ENCODE measurements at regions not wholly inside any gene's neighbourhood (a gene's known extent, or its start where the extent isn't known, plus 50 kb on each side); places are given as distances from the start of the nearest gene placed in this dataset.
"Not testable (repeated sequence)": the region's sequence is repeated elsewhere in the genome, so short reads cannot be mapped to it uniquely, and the experiment has no call there.

DNA sequence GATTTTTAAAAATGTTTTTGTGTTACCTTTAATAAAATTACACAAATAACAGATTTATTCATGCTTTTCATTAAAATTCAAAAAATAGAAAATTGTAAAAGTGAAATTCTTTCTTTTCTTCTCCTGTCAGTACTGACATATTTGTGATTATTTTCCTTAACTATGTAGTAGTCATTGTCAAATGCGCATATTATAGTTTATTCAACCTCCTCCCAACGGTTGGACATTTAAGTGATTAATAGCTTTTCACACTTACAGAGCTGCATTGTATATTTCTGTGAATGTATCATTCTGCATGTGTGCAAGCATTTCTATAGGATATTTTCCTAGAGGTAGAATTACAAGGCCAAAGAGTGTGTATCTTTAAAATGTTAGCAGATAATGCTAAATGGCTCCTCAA is 259.2 kb downstream of the SH3BP4 start:
- H3K36me3 ChIP-seq (ENCODE audit: control insufficient read depth, insufficient read depth, low read length): no peaks in the 10 kb centered on the region
- H3K27me3 ChIP-seq (ENCODE audit: control insufficient read depth, insufficient read depth, low read length): peaks cover 20% of the 10 kb centered on the region
- no peak overlapping the region for H3K9ac ChIP-seq (ENCODE audit: low read length)
- no peaks in the 10 kb centered on the region for H3K4me1 ChIP-seq (ENCODE audit: control insufficient read depth, insufficient read depth, low read length)
- H3K4me3 ChIP-seq (ENCODE audit: low read length): no peak overlapping the region
- no peaks in the 10 kb centered on the region for H3K9me3 ChIP-seq (ENCODE audit: control insufficient read depth, low read length)

DNA sequence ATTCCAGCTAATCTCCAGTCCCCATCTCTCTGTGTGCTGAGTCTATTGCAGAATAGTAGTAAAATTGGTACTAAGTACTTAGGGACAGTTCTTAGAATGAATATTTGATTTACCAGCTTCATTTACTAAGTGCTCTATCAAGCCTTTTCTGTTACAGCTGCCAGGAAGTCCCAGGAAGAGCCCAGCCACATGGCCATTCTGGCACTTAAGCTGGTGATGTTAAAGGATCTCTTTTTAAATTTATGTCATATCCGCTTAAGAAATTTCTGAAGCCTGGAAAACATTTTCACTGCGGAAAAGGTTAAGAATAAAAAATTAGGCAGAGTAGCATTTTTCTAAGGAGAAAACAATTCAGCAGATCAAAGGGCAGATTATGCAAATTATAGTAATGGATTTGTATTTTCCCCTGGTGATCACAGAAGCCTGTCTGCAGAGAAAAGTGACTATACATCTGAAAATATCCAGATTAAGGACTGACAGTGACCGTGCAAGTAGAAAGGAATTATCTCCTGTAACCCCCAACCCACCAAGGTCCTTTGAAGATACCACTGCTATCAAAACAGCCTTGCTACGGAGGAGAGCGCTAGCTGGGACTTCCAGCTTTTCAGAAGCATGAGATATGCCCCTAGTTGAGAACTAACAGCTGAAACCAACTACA is 260.8 kb downstream of the SH3BP4 start:
- Histone ChIP-seq H3K9ac (ENCODE audit: low read length) (no peak overlapping the region), H3K27me3 (ENCODE audit: control insufficient read depth, insufficient read depth, low read length) (peaks cover 22% of the 10 kb centered on the region), H3K4me3 (ENCODE audit: low read length) (no peak overlapping the region), H3K36me3 (ENCODE audit: control insufficient read depth, insufficient read depth, low read length) (no peaks in the 10 kb centered on the region), H3K9me3 (ENCODE audit: control insufficient read depth, low read length) (no peaks in the 10 kb centered on the region), H3K4me1 (ENCODE audit: control insufficient read depth, insufficient read depth, low read length) (no peaks in the 10 kb centered on the region)

DNA sequence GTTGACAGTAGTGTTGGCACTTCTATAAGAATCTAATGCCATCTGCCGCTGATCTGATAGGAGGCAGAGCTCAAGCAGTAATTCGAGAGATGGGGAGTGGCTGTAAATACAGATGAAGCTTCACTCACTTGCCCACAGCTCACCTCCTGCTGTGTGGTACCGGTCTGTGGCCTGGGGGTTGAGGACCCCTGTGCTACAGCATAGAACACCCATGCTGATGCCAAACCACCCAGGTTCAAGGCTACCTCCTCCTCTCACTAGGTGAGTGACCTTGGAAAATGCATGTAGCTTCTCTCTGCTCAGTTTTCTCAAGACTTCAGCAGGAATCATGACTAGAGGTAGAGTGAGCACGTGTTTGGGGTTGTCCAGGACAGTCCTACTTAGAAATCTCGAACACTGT is 263.4 kb downstream of the SH3BP4 start:
- Histone ChIP-seq H3K27me3 (ENCODE audit: control insufficient read depth, insufficient read depth, low read length) (peaks cover 19% of the 10 kb centered on the region), H3K9ac (ENCODE audit: low read length) (no peak overlapping the region), H3K4me3 (ENCODE audit: low read length) (no peak overlapping the region), H3K9me3 (ENCODE audit: control insufficient read depth, low read length) (no peaks in the 10 kb centered on the region), H3K36me3 (ENCODE audit: control insufficient read depth, insufficient read depth, low read length) (no peaks in the 10 kb centered on the region), H3K4me1 (ENCODE audit: control insufficient read depth, insufficient read depth, low read length) (no peaks in the 10 kb centered on the region)

DNA sequence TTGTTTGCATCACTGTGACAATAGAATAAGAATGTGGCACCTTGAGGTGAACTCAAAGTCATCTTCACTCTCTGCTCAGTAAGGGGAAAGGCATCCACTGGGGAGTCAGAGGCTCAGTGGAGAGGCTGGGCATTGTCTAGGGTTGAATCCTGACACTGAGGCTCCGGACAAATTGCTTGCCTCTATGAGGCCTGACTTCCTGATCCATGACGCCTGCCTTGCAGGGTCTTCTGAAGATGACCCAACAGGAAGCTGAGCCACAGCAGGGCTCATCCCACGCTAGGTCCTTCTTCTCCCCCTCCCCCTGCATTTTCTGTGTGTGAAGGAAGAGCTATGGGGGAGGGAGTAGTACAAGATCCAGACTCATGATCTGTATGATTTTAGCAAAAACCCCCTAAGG is 265.1 kb downstream of the SH3BP4 start:
- Histone ChIP-seq H3K27me3 (ENCODE audit: control insufficient read depth, insufficient read depth, low read length) (peaks cover 19% of the 10 kb centered on the region), H3K9ac (ENCODE audit: low read length) (no peak overlapping the region), H3K36me3 (ENCODE audit: control insufficient read depth, insufficient read depth, low read length) (no peaks in the 10 kb centered on the region), H3K4me1 (ENCODE audit: control insufficient read depth, insufficient read depth, low read length) (no peaks in the 10 kb centered on the region), H3K9me3 (ENCODE audit: control insufficient read depth, low read length) (no peaks in the 10 kb centered on the region), H3K4me3 (ENCODE audit: low read length) (no peak overlapping the region)

DNA sequence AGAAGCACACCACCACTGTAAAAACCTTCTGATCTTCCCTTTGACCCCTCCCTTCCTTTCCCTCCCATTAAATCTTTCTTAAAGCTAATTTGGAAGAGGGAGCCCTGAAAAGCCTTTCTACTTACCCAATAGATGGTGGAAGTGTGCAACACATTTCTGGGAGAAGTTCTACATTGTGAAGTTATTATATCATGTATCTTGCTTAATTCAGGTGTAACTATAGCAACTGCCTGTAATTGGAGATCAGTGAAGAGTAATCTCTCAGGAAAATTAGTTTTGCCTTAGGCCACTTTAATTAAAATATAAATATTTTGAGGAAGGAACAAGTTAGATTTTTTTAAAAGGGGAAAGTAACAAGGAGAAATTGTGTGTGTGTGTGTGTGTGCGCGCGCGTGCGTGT is 266.0 kb downstream of the SH3BP4 start:
- H3K36me3 ChIP-seq (ENCODE audit: control insufficient read depth, insufficient read depth, low read length): no peaks in the 10 kb centered on the region

DNA sequence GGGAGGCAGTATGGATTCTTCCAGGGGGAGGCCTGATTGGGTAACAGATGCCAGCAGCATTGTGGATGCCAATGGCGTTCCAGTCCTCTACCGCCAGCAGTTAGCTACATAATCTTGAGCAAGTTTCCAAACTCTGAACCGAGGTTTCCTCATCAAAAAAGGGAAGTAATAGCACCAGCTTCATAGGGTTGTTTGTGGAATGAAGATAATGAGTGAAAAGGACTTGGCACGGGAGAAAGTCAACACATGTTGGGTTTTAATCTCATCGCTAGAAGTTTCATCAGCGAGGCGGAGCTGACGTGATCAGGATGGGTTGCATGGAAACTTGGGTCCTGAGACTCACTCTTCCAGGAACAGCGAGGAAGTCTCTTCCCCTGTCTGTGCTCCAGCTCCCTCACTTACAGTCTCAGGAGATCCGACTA is 266.7 kb downstream of the SH3BP4 start:
- Histone ChIP-seq H3K9me3 (ENCODE audit: control insufficient read depth, low read length) (no peaks in the 10 kb centered on the region), H3K4me3 (ENCODE audit: low read length) (no peak overlapping the region), H3K27me3 (ENCODE audit: control insufficient read depth, insufficient read depth, low read length) (peaks cover 13% of the 10 kb centered on the region), H3K4me1 (ENCODE audit: control insufficient read depth, insufficient read depth, low read length) (no peaks in the 10 kb centered on the region), H3K9ac (ENCODE audit: low read length) (no peak overlapping the region), H3K36me3 (ENCODE audit: control insufficient read depth, insufficient read depth, low read length) (no peaks in the 10 kb centered on the region)

More for the DNA sequence above, 266.0 kb downstream of the SH3BP4 start:
- Histone ChIP-seq H3K4me3 (ENCODE audit: low read length) (no peak overlapping the region), H3K27me3 (ENCODE audit: control insufficient read depth, insufficient read depth, low read length) (peaks cover 17% of the 10 kb centered on the region), H3K9ac (ENCODE audit: low read length) (no peak overlapping the region), H3K4me1 (ENCODE audit: control insufficient read depth, insufficient read depth, low read length) (no peaks in the 10 kb centered on the region), H3K9me3 (ENCODE audit: control insufficient read depth, low read length) (no peaks in the 10 kb centered on the region)

DNA sequence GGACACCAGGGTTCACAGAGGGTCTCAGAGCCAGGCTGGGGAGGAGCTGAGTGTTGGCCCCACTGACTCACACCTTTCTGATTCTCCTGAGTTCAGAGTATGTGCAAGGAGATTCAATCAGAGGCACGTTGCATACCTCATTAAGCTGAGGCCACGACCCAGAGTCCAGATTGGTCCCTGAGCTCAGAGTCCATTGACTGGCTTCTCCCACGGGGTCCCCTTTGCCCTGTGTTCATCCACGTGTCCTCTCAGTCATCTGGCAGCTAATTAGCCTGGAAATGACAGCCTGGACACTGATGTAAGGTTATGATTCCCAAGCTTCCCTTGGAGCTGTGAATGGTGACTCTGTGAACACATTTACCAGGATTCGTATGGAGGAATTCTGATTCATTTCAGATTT is 267.2 kb downstream of the SH3BP4 start:
- no peaks in the 10 kb centered on the region for H3K9me3 ChIP-seq (ENCODE audit: control insufficient read depth, low read length)
- H3K36me3 ChIP-seq (ENCODE audit: control insufficient read depth, insufficient read depth, low read length): no peaks in the 10 kb centered on the region
- no peaks in the 10 kb centered on the region for H3K4me1 ChIP-seq (ENCODE audit: control insufficient read depth, insufficient read depth, low read length)
- no peak overlapping the region for H3K9ac ChIP-seq (ENCODE audit: low read length)
- no peak overlapping the region for H3K4me3 ChIP-seq (ENCODE audit: low read length)
- H3K27me3 ChIP-seq (ENCODE audit: control insufficient read depth, insufficient read depth, low read length): peaks cover 9% of the 10 kb centered on the region

DNA sequence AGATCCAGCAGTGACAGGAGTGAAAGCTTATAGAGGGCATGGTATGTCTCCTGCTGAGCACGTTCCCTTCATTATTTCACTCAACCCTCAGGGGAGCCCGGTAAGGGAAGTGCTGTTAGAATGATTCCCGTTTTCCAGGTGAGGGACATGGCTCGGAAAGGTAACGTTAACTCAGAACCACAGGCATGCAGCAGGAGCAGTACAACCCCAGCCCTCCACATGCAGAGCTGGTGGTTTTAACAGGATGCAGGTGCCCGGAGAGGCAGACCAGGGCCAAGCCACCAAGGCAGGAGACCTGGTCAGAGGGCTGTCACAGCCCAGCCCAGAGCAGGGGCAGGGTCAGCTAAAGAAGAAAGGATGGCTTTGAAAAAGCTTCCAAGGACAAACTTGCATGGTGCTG is 268.5 kb downstream of the SH3BP4 start:
- Histone ChIP-seq H3K36me3 (ENCODE audit: control insufficient read depth, insufficient read depth, low read length) (no peaks in the 10 kb centered on the region), H3K4me1 (ENCODE audit: control insufficient read depth, insufficient read depth, low read length) (no peaks in the 10 kb centered on the region), H3K27me3 (ENCODE audit: control insufficient read depth, insufficient read depth, low read length) (peaks cover 12% of the 10 kb centered on the region), H3K4me3 (ENCODE audit: low read length) (no peak overlapping the region), H3K9ac (ENCODE audit: low read length) (no peak overlapping the region), H3K9me3 (ENCODE audit: control insufficient read depth, low read length) (no peaks in the 10 kb centered on the region)

DNA sequence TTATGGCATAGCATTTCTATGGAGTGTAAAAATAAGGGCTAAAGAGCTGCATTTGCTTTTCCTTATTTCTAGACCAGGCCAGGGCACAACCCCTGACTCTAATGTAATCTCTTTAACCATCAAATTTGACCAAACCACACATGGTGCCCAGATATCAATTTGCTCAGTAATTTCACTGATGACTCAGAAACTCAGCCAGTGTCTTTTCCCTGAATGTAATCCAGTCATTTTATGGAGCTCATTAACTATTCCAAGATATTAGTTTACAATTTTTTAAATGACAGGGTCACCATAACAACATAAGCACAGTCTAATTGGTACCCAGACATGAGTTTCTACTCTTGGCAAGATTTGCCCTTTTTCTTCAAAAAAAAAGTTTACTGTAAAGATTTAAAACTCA is 270.8 kb upstream of the AGAP1 start:
- Histone ChIP-seq H3K9ac (ENCODE audit: low read length) (no peak overlapping the region), H3K27me3 (ENCODE audit: control insufficient read depth, insufficient read depth, low read length) (peaks cover 26% of the 10 kb centered on the region), H3K4me3 (ENCODE audit: low read length) (no peak overlapping the region), H3K9me3 (ENCODE audit: control insufficient read depth, low read length) (no peaks in the 10 kb centered on the region), H3K4me1 (ENCODE audit: control insufficient read depth, insufficient read depth, low read length) (no peaks in the 10 kb centered on the region), H3K36me3 (ENCODE audit: control insufficient read depth, insufficient read depth, low read length) (no peaks in the 10 kb centered on the region)

DNA sequence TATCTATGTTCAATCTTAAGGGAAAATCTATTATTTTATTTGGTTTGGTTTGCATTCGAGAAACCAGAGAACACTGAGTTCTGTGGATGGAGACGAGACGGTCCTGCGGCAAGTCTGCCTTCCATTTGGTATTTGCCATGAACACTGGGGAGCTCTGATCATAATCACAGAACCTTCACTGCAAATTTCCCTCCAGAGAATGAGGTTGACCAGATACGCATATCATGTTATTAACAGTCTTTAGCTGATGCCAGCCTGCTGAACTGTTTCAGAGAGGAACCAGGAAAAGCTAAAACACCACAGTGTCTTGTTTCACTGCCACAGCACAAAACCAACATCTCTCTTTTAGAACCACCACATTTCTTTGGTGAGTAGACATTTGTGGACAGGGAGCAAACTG is 269.4 kb upstream of the AGAP1 start:
- Histone ChIP-seq H3K27me3 (ENCODE audit: control insufficient read depth, insufficient read depth, low read length) (peaks cover 33% of the 10 kb centered on the region), H3K9ac (ENCODE audit: low read length) (no peak overlapping the region), H3K4me1 (ENCODE audit: control insufficient read depth, insufficient read depth, low read length) (no peaks in the 10 kb centered on the region), H3K36me3 (ENCODE audit: control insufficient read depth, insufficient read depth, low read length) (no peaks in the 10 kb centered on the region), H3K9me3 (ENCODE audit: control insufficient read depth, low read length) (no peaks in the 10 kb centered on the region), H3K4me3 (ENCODE audit: low read length) (no peak overlapping the region)

DNA sequence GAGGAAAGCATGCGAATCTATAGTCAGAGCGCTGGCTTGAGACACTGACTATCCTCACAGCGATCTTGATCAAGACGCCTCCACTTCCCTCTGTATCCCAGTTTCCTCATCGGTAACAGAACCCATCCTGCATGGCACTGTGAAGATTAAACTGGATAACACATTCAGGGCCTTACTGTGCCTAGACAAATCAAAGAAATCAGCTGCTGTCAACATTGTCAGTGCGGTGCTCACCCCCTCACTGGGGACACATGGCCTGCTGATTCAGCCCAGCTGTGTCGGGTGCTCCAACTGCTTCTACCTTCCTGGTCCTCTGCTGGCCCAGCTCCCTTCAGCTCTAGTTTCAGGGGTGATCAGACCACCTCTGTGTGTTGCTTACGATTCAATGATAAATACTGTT is 268.6 kb upstream of the AGAP1 start:
- H3K9ac ChIP-seq (ENCODE audit: low read length): no peak overlapping the region
- H3K4me1 ChIP-seq (ENCODE audit: control insufficient read depth, insufficient read depth, low read length): no peaks in the 10 kb centered on the region
- no peak overlapping the region for H3K4me3 ChIP-seq (ENCODE audit: low read length)
- H3K9me3 ChIP-seq (ENCODE audit: control insufficient read depth, low read length): no peaks in the 10 kb centered on the region
- H3K27me3 ChIP-seq (ENCODE audit: control insufficient read depth, insufficient read depth, low read length): peaks cover 38% of the 10 kb centered on the region
- H3K36me3 ChIP-seq (ENCODE audit: control insufficient read depth, insufficient read depth, low read length): no peaks in the 10 kb centered on the region

DNA sequence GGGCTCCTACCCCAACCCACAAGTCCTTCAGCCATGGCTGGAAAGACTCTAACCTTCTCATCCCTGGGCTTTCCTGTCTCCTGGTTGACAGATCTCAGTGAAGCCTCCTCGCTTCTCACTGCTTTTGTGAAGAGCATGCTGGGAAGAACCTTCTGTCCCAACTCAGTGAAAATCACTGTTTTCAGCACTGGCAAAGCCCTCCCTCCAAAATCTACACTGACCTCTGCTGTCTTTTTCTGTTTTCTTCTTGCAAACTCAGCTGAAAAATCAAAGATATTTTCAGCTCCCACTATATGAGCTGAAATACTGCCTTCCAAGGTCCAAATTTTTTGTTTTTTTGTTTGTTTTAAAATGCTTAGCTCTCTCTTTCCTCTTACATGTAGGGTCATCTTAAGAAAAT is 266.3 kb upstream of the AGAP1 start:
- Histone ChIP-seq H3K9me3 (ENCODE audit: control insufficient read depth, low read length) (no peaks in the 10 kb centered on the region), H3K9ac (ENCODE audit: low read length) (no peak overlapping the region), H3K36me3 (ENCODE audit: control insufficient read depth, insufficient read depth, low read length) (no peaks in the 10 kb centered on the region), H3K4me1 (ENCODE audit: control insufficient read depth, insufficient read depth, low read length) (no peaks in the 10 kb centered on the region), H3K4me3 (ENCODE audit: low read length) (no peak overlapping the region), H3K27me3 (ENCODE audit: control insufficient read depth, insufficient read depth, low read length) (peaks cover 60% of the 10 kb centered on the region)

DNA sequence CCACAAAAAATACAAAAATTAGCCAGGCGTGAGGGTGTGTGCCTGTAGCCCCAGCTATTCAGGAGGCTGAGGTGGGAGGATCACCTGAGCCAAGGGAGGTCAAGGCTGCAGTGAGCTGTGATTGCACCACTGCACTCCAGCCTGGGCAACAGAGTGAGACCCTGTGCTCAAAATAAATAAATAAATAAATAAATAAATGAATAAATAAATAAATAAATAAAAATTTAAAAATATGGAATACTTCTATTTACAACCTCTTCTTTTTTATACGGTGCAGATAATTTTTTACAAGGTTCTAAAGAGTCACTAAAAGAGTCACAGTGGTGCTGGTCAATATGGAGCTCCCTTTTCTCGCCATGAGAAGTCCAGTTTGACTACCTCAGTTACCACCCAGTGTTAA is 265.4 kb upstream of the AGAP1 start:
- not testable (repeated sequence) for H3K4me1 ChIP-seq (ENCODE audit: control insufficient read depth, insufficient read depth, low read length); H3K9ac ChIP-seq (ENCODE audit: low read length); H3K9me3 ChIP-seq (ENCODE audit: control insufficient read depth, low read length); H3K4me3 ChIP-seq (ENCODE audit: low read length); H3K36me3 ChIP-seq (ENCODE audit: control insufficient read depth, insufficient read depth, low read length)
- peaks cover 61% of the 10 kb centered on the region for H3K27me3 ChIP-seq (ENCODE audit: control insufficient read depth, insufficient read depth, low read length)
